GM10266 (cell line): ENCODE measurements at regions not wholly inside any gene's neighbourhood (a gene's known extent, or its start where the extent isn't known, plus 50 kb on each side); places are given as distances from the start of the nearest gene placed in this dataset.

Experiments
- DNase-seq: peaks from one replicate; pipeline ENCODE4 v3.0.0; 2012; ENCODE audit errors: extremely low spot score
- CTCF ChIP-seq: IDR thresholded peaks from 2 replicates; pipeline ENCODE4 v1.5.1; 2012; ENCODE audit warnings: mild to moderate bottlenecking, low read depth; ENCODE audit not compliant: control insufficient read depth, insufficient read depth; ENCODE audit errors: missing control alignments

- no peak for DNase-seq
- no peak for TF ChIP-seq CTCF
Measured at GRCh38 chr15:91741986-91742385, 111.5 kb upstream of the SLCO3A1 start.

GRCh38 chr15:91751611-91752010 lies 101.9 kb upstream of the SLCO3A1 start:
- TF ChIP-seq CTCF: no peak
- no peak for DNase-seq

- TF ChIP-seq CTCF: no peak
- no peak for DNase-seq
Measured at GRCh38 chr15:91752081-91752785, 101.3 kb upstream of the SLCO3A1 start.

- no peak for TF ChIP-seq CTCF
- DNase-seq: no peak
Measured at GRCh38 chr15:91759560-91759959, 93.9 kb upstream of the SLCO3A1 start.

- DNase-seq: no peak
- TF ChIP-seq CTCF: no peak
Measured at GRCh38 chr15:91765660-91766059, 87.8 kb upstream of the SLCO3A1 start.

GRCh38 chr15:91769476-91769875 lies 84.0 kb upstream of the SLCO3A1 start:
- no peak for TF ChIP-seq CTCF
- no peak for DNase-seq

- DNase-seq: no peak
Measured at GRCh38 chr15:91769894-91770293, 83.6 kb upstream of the SLCO3A1 start.

More at GRCh38 chr15:91769894-91770293, 83.6 kb upstream of the SLCO3A1 start:
- no peak for TF ChIP-seq CTCF
